HepG2 (cell line): ENCODE measurements at regions not wholly inside any gene's neighbourhood (a gene's known extent, or its start where the extent isn't known, plus 50 kb on each side); places are given as distances from the start of the nearest gene placed in this dataset.
A peak's percentile ranks its signal among the peaks of the same experiment; 100 is the strongest.

ENCODE experiments used
- ATAC-seq: fragments of 200-7000 bp; cut with Tn5 transposase; 3 replicates; pipeline ENCODE4 v1.9.1; 2020; ENCODE audit warnings: mild to moderate bottlenecking, moderate library complexity
- BruUV-seq: library from RNA; stranded (reverse); fragments of 400-500 nt; replicated peaks from 2 replicates; lab custom pipeline; 2021; lab: Mats Ljungman, UMichigan
- CTCF ChIA-PET: fragments of 300-600 bp; formaldehyde crosslinking; extraction: SDS; loops from one replicate; lab custom pipeline; 2021; ENCODE audit warnings: low total read pairs, inconsistent platforms, low intra/inter-chr PET ratio; lab: Yijun Ruan, JAX
- POLR2A ChIA-PET: fragments of 350-600 bp; sonication (Branson Sonifier 250); formaldehyde crosslinking; loops from one replicate; lab custom pipeline; 2020; ENCODE audit warnings: antibody characterized with exemption, inconsistent platforms; lab: Yijun Ruan, JAX
- DNase-seq: peaks from one replicate; pipeline ENCODE4 v3.0.0-alpha.2; 2015; ENCODE audit warnings: low spot score
- FAIRE-seq: peaks from 3 replicates; lab custom pipeline; 2011; peaks lifted over from hg19 to GRCh38; lab: Jason Lieb, UNC
- H2AFZ ChIP-seq: one replicate; pipeline ENCODE4 v1.6.1; 2011; ENCODE audit warnings: low read length, inconsistent platforms
- H3K27ac ChIP-seq: fragments of 300-600 bp; 3 replicates; pipeline ENCODE4 v1.8.0; 2011; ENCODE audit warnings: mixed run types, mild to moderate bottlenecking, mixed read lengths, low read length, inconsistent platforms; ENCODE audit not compliant: insufficient read depth; ENCODE audit errors: extremely low read length
- H3K27me3 ChIP-seq, 2 experiments: fragments of 200-600 bp in 1 of 2; 2 replicates in 1 of 2; 3 replicates in 1 of 2; pipeline versions ENCODE4 v1.6.0 to v1.8.0; 2011; ENCODE audit warnings: low read length in 2 of 2, mild to moderate bottlenecking in 2 of 2, moderate library complexity in 2 of 2, inconsistent platforms in 1 of 2; ENCODE audit not compliant: insufficient read depth in 2 of 2, control insufficient read depth in 1 of 2
- H3K36me3 ChIP-seq, 2 experiments: fragments of 200-600 bp in 1 of 2; replicated peaks in 1 of 2; 2 replicates in 1 of 2; 3 replicates in 1 of 2; pipeline versions ENCODE4 v1.5.1 to v1.8.0; 2011; ENCODE audit warnings: low read length in 2 of 2, inconsistent platforms in 1 of 2; ENCODE audit not compliant: insufficient read depth in 2 of 2, control insufficient read depth in 1 of 2
- H3K4me1 ChIP-seq: 2 replicates; pipeline ENCODE4 v1.5.1; 2012; ENCODE audit warnings: low read length, inconsistent platforms; ENCODE audit not compliant: insufficient read depth
- H3K4me2 ChIP-seq: 2 replicates; pipeline ENCODE4 v1.6.0; 2011; ENCODE audit warnings: low read depth, low read length, inconsistent platforms
- H3K4me3 ChIP-seq, 3 experiments: fragments of 200-600 bp in 1 of 3; sonication (generic), shearing (Covaris generic) in 1 of 3; replicated peaks in 1 of 3; 2 replicates each; pipeline ENCODE4 v1.5.1; 2011 to 2016; ENCODE audit warnings: low read length in 3 of 3, inconsistent platforms in 2 of 3, low read depth in 2 of 3, mild to moderate bottlenecking in 2 of 3, control low read depth in 1 of 3, mixed read lengths in 1 of 3; ENCODE audit not compliant: insufficient read depth in 1 of 3
- H3K79me2 ChIP-seq: one replicate; pipeline ENCODE4 v1.6.1; 2011; ENCODE audit warnings: low read length, inconsistent platforms; ENCODE audit not compliant: insufficient read depth
- H3K9ac ChIP-seq: 2 replicates; pipeline ENCODE4 v1.6.0; 2011; ENCODE audit warnings: mild to moderate bottlenecking, low read depth, low read length, inconsistent platforms; ENCODE audit not compliant: insufficient read depth
- H3K9me3 ChIP-seq: 2 replicates; pipeline ENCODE4 v1.5.1; 2012; ENCODE audit warnings: mild to moderate bottlenecking, low read length
- H4K20me1 ChIP-seq: 2 replicates; pipeline ENCODE4 v1.6.0; 2011; ENCODE audit warnings: inconsistent platforms, mild to moderate bottlenecking, low read length, moderate library complexity; ENCODE audit not compliant: insufficient read depth
- AGO1 ChIP-seq: fragments of 200-400 bp; formaldehyde crosslinking; IDR thresholded peaks from 2 replicates; pipeline ENCODE4 v1.6.1; 2017; ENCODE audit warnings: mild to moderate bottlenecking, low read depth, low read length, moderate library complexity; ENCODE audit not compliant: poor library complexity, severe bottlenecking
- CTCF ChIP-seq: sonication (generic); formaldehyde crosslinking; IDR thresholded peaks from 2 replicates; pipeline ENCODE4 v1.5.0; 2020; ENCODE audit warnings: mild to moderate bottlenecking, missing genetic modification reagents, moderate library complexity
- ELK4 ChIP-seq: sonication (generic); formaldehyde crosslinking; IDR thresholded peaks from 2 replicates; pipeline ENCODE4 v1.9.0; 2021; ENCODE audit warnings: missing genetic modification reagents, borderline replicate concordance
- FOXO1 ChIP-seq: sonication (generic); formaldehyde crosslinking; IDR thresholded peaks from 2 replicates; pipeline ENCODE4 v1.4.0; 2020; ENCODE audit warnings: missing genetic modification reagents
- GFI1 ChIP-seq: sonication (generic); formaldehyde crosslinking; IDR thresholded peaks from 2 replicates; pipeline ENCODE4 v1.5.0; 2020; ENCODE audit warnings: missing genetic modification reagents, mild to moderate bottlenecking, borderline replicate concordance
- KAT8 ChIP-seq: IDR thresholded peaks from 2 replicates; pipeline ENCODE4 v1.6.1; 2016; ENCODE audit warnings: missing genetic modification reagents, missing compliant biosample characterization
- MAFF ChIP-seq: IDR thresholded peaks from 2 replicates; pipeline ENCODE4 v1.6.1; 2011; ENCODE audit warnings: low read depth, low read length, improper control_type of control experiment
- MAFK ChIP-seq, 2 experiments: IDR thresholded peaks in 1 of 2; conservative IDR thresholded peaks in 1 of 2; 2 replicates each; pipeline ENCODE4 v1.6.1; 2011; ENCODE audit warnings: improper control_type of control experiment in 2 of 2, low read length in 2 of 2
- MIER2 ChIP-seq: IDR thresholded peaks from 2 replicates; pipeline ENCODE4 v1.6.1; 2016; ENCODE audit warnings: missing biosample characterization, missing genetic modification reagents
- NFKBIZ ChIP-seq: IDR thresholded peaks from 2 replicates; pipeline ENCODE4 v1.6.1; 2018; ENCODE audit warnings: missing genetic modification reagents, missing compliant biosample characterization
- RBFOX2 ChIP-seq: fragments of 200-400 bp; formaldehyde crosslinking; IDR thresholded peaks from 2 replicates; pipeline ENCODE4 v1.6.1; 2017; ENCODE audit warnings: low read depth, mild to moderate bottlenecking, low read length
- SYNCRIP ChIP-seq: fragments of 200-400 bp; formaldehyde crosslinking; IDR thresholded peaks from 2 replicates; pipeline ENCODE4 v1.6.1; 2018; ENCODE audit warnings: mild to moderate bottlenecking, low read depth, low read length; ENCODE audit not compliant: insufficient read depth
- ZBTB43 ChIP-seq: sonication (generic); formaldehyde crosslinking; conservative IDR thresholded peaks from 2 replicates; pipeline ENCODE4 v1.4.0; 2020; ENCODE audit warnings: missing genetic modification reagents
- ZFP41 ChIP-seq: sonication (generic); formaldehyde crosslinking; IDR thresholded peaks from 2 replicates; pipeline ENCODE4 v1.4.0; 2020; ENCODE audit warnings: mild to moderate bottlenecking, missing genetic modification reagents, borderline replicate concordance
- ZMYM4 ChIP-seq: sonication (generic); formaldehyde crosslinking; IDR thresholded peaks from 2 replicates; pipeline ENCODE4 v1.8.1; 2023; ENCODE audit warnings: mild to moderate bottlenecking, missing genetic modification reagents
- ZNF331 ChIP-seq: sonication (generic); formaldehyde crosslinking; IDR thresholded peaks from 2 replicates; pipeline ENCODE4 v1.4.0; 2020; ENCODE audit warnings: missing genetic modification reagents
- ZNF362 ChIP-seq: sonication (generic); formaldehyde crosslinking; IDR thresholded peaks from 2 replicates; pipeline ENCODE4 v1.4.0; 2020; ENCODE audit warnings: missing genetic modification reagents, mild to moderate bottlenecking, borderline replicate concordance
- ZNF577 ChIP-seq: sonication (generic); formaldehyde crosslinking; IDR thresholded peaks from 2 replicates; pipeline ENCODE4 v1.4.0; 2020; ENCODE audit warnings: mild to moderate bottlenecking, low read depth, missing genetic modification reagents, borderline replicate concordance
- ZNF839 ChIP-seq: sonication (generic); formaldehyde crosslinking; IDR thresholded peaks from 2 replicates; pipeline ENCODE4 v1.4.0; 2020; ENCODE audit warnings: missing genetic modification reagents, mild to moderate bottlenecking, borderline replicate concordance
- WGBS: methylation state at CpG from one replicate; pipeline ENCODE4 v1.1.6; 2017; ENCODE audit warnings: low lambda C conversion rate; 5-methylcytosine and 5-hydroxymethylcytosine counted together
- in situ Hi-C: cut with HindIII; loops from 2 replicates; pipeline ENCODE4 v1.10.0; 2017; ENCODE audit warnings: low pct_unique_long_range_greater_than_20kb; ENCODE audit not compliant: extremely low pct_ligation_motif_present
- intact Hi-C: fragments of 100-400 bp; cut with micrococcal nuclease; formaldehyde crosslinking; loops from one replicate; pipeline ENCODE4 v1.10.0; 2022; ENCODE audit not compliant: unreplicated experiment

- no peak for TF ChIP-seq MIER2 (CRISPR knock-in tag)
- no peak for TF ChIP-seq SYNCRIP
- no peak for TF ChIP-seq ZMYM4
- no peak for TF ChIP-seq ELK4
- TF ChIP-seq ZNF362 (CRISPR knock-in tag): no peak
- TF ChIP-seq ZNF839 (CRISPR knock-in tag): no peak
- no peak for TF ChIP-seq AGO1
- TF ChIP-seq ZNF331 (CRISPR knock-in tag): no peak
- TF ChIP-seq FOXO1 (CRISPR knock-in tag): no peak
- TF ChIP-seq GFI1: no peak
- no peak for TF ChIP-seq RBFOX2
These were observed 191.0 kb upstream of the MMS22L start (continued) for GRCh38 chr6:97473979-97474378.

- in situ Hi-C loops: loop anchor here (25.0 kb wide), 2 partner anchors 1339 to 1614 kb away; partner anchors contain the start of gene POU3F2
- no peaks in the 10 kb centered on the region for H3K9me3 ChIP-seq
- no peak overlapping the region for H3K4me3 ChIP-seq
- ATAC-seq: peak; percentile 99
- H4K20me1 ChIP-seq: no peaks in the 10 kb centered on the region
- no peaks in the 10 kb centered on the region for H3K36me3 ChIP-seq
- H3K27me3 ChIP-seq: no peaks in the 10 kb centered on the region
- ChIA-PET POLR2A (no interaction called here), CTCF (interaction anchor here (0.9 to 2.5 kb wide), 2 partner anchors 1348 to 1622 kb away, joined by 4 to 10 read pairs; no protein-coding TSS in a partner anchor)
- no peaks in the 10 kb centered on the region for H3K4me1 ChIP-seq
- DNase-seq: peak; percentile 59
- H2AFZ ChIP-seq: no peak overlapping the region
- no peak overlapping the region for H3K27ac ChIP-seq
- 0% methylated on average over 2 of the region's 4 CpGs for WGBS
- BruUV-seq: no TSS peak
- H3K4me2 ChIP-seq: no peak overlapping the region
- peak; percentile 82 for FAIRE-seq
- H3K9ac ChIP-seq: no peak overlapping the region
- no peaks in the 10 kb centered on the region for H3K79me2 ChIP-seq
- intact Hi-C loops: loop anchor here (1.0 to 2.0 kb wide), 4 partner anchors 312 to 1621 kb away; no protein-coding TSS in a partner anchor
- TF ChIP-seq MAFK (conservative IDR thresholded peaks at IDR 0.05 in 1 of 2, IDR thresholded peaks at IDR 0.05 in 1 of 2; ENCODE audit: low read length in 2 of 2): peak in 1 of 2 experiments; percentile 41; a peak in 2 of 4 replicates
- no peak for TF ChIP-seq ZNF577 (CRISPR knock-in tag)
- TF ChIP-seq KAT8: peak; percentile 62; the same call in 1 of the 2 replicates
- TF ChIP-seq ZBTB43: no peak
- no peak for TF ChIP-seq NFKBIZ
- TF ChIP-seq MAFF: no peak
- TF ChIP-seq ZFP41: no peak
- peak; percentile 81 for TF ChIP-seq CTCF (CRISPR knock-in tag)
These were observed 214.8 kb upstream of the MMS22L start for GRCh38 chr6:97497713-97498331.
